HG02798 (cell line): ENCODE measurements at regions not wholly inside any gene's neighbourhood (a gene's known extent, or its start where the extent isn't known, plus 50 kb on each side); places are given as distances from the start of the nearest gene placed in this dataset.
"Not testable (repeated sequence)": the region's sequence is repeated elsewhere in the genome, so short reads cannot be mapped to it uniquely, and the experiment has no call there.

ENCODE experiments used
- ATAC-seq: cut with Tn5 transposase; IDR thresholded peaks from one replicate; pipeline ENCODE4 v1.9.1; 2021; ENCODE audit warnings: mild to moderate bottlenecking; ENCODE audit not compliant: unreplicated experiment, poor library complexity

DNA sequence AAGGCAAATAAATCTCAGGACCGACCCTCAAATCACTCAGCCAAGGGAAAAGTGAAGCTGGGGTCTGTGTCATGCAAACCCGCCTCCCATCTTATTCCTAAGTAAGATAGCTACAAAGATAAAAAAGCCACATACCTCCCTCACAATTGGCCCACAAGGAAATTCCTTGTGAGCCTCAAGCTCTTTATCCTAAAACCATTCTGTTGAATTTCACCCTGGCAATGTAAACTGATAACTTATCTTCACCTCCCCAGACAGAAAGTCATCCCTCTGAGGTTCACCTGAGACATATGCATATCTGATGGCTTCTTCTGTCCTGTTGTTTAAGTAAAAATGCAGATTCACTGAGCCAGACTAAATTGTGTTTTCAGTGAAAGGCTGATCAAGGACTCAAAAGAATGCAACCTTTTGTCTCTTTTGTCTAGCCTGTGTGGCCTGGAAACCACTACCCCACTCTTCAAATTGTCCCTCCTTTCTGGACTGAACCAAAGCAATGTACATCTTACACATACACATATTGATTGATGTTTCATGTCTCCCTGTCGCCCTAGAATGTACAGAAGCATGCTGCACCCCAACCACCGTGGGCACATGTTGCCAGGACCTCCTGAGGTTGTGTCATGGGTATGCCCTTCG is 91.3 kb downstream of the MFAP3L start:
- no peak for ATAC-seq

DNA sequence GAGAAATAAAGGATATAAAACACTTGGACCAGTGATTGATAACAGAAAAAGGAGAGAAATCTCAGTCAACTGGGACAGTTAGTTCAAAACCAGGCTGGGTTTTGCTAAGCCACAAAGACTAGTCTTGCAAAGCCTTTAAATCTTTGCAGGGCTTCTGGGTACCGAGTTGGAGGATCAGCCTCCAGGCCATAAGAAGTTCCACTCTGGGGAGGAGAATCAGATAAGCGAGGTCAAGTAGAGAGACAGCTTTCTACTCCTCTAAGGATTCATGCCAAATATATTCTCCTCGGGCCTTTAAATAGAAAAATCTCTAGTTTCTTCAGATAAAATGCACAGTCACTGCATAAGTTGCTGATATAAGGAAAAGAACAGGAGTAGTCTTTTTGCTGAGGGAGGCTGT is 92.7 kb downstream of the MFAP3L start:
- no peak for ATAC-seq

DNA sequence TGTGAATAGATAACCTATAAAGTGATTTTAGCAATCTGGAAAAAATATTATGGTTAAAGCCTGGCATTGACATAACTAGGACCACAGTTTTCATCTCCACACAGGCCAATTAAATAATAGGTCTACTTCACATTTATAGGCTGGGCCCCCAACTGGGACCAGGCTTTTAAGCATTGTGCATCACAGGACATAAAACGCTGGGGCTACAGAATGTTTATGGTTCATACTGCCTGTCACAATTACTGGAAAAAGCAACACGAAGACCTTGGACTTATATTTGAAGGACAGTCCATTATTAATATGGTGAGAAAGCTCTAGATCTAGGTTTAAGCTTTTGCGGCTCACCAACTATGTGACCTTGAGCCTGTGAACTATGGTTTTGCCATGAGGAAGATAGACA is 94.2 kb downstream of the MFAP3L start:
- ATAC-seq: no peak

- ATAC-seq: not testable (repeated sequence)
Measured at GRCh38 chr4:169930755-169931154, 95.4 kb downstream of the MFAP3L start.

DNA sequence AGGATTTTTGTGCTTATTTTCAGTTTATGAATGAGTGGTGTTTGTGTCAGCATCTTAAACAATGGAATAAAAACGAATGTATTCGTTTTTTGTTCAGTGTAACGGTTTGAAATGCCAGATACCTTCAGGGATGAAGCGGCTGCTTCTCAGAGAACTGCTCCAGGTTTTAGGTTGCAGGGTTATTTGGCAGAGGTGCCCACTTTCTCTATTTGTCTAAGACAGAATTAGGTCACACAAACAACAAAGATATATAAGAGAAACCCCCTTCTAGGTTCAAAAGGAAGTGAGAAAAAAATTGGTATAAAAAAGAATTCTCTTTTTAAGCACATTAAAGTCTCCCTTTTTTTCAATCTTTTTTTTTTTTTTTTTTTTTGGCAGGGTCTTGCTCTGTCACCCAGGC is 98.9 kb downstream of the MFAP3L start:
- no peak for ATAC-seq

DNA sequence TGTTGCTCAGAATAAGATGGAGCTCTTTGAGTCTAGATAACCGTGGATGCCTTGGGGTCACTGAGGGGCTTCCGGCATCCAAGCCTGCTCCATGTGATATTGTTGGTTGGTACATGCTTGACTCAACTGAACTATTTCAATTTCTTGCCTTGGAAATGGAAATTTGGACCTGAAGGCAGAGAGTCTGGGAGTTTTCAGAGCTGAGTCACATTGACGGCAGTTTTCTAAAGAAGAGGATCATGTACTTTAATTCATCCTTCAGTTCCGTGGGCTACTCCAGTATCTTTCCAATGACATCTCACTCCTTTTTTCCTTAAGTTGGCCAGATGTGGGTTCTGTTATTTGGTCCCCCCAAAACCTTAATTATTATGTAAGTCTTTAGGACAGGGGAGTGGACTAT is 100.5 kb downstream of the MFAP3L start:
- no peak for ATAC-seq

- ATAC-seq: no peak
Measured at GRCh38 chr4:169922632-169923276, 103.4 kb downstream of the MFAP3L start.

- ATAC-seq: no peak
Measured at GRCh38 chr4:169921732-169922131, 104.5 kb downstream of the MFAP3L start.

GRCh38 chr4:169921237-169921636 is 105.0 kb downstream of the MFAP3L start:
- no peak for ATAC-seq

DNA sequence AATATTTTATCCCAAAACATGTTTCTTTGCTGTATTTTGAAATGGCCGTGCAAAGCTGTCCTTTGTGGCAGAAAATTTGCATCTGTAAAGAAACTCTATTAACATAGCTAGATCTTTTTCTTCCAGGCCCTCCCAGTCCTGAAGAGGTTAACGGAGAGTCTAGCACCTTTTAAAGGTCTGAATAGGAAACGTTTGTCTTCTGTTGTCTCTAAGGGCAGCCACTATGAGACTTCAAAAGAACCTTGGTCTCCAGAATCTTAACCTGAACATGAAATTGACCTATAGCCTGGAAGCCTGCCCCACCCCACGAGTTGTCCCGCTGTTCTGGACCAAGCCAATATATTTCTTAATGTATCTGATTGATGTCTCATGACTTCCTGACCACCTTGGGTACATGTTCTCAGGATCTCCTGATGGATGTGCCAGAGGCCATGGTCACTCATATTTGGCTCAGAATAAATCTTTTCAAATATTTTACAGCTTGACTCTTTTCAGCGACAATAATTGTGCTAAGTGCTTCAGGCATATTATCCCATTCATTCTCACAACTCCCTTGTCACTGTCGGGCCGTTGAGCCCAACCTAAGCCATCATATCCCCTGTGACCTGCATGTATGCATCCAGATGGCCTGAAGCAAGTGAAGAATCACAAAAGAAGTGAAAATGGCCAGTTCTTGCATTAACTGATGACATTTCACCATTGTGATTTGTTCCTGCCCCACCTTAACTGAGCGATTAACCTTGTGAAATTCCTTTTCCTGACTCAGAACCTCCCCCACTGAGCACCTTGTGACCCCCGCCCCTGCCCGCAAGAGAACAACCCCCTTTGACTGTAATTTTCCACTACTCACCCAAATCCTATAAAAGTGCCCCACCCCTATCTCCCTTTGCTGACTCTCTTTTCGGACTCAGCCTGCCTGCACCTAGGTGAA is 106.7 kb downstream of the MFAP3L start:
- ATAC-seq: not testable (repeated sequence)

GRCh38 chr4:169915545-169915944 is 110.7 kb downstream of the MFAP3L start:
- ATAC-seq: no peak

DNA sequence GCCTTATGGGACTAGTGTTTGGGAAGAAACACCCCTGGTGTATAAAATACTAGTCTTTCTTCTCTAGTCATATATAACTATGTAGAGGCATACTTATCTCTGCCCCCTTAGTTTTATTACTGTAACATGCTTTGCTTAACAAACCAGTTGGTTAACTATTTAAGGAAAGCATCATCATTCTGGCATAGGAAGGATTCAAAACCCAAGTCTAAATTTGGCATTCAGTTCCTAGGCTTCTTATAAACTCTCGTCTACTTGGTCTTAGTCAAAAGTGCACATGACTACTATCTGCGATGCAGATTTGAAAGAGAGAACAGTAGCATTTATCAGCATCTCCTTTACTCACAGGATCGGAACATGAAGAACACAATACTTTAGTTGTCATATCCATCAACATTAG is 111.3 kb downstream of the MFAP3L start:
- no peak for ATAC-seq

GRCh38 chr4:169912996-169913395 is 113.2 kb downstream of the MFAP3L start:
- ATAC-seq: no peak

DNA sequence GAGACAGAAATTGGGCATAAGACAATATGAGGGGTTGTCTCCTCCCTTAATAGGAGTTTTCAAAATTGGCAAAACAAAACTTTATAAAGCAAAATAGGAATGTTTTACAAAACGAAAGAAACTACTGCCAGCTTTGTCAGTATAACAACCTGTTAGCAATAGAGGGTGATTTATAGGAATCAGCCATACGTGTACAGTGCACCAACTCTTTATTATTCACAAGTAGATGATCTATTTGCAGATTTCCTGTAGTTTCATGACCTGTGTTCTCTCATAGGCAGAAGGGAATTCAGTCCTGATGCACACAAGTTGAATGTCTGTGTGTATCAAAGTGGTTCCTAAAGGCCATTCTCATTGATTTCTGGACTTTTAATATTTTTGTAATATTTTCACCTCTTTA is 116.3 kb downstream of the MFAP3L start:
- no peak for ATAC-seq

DNA sequence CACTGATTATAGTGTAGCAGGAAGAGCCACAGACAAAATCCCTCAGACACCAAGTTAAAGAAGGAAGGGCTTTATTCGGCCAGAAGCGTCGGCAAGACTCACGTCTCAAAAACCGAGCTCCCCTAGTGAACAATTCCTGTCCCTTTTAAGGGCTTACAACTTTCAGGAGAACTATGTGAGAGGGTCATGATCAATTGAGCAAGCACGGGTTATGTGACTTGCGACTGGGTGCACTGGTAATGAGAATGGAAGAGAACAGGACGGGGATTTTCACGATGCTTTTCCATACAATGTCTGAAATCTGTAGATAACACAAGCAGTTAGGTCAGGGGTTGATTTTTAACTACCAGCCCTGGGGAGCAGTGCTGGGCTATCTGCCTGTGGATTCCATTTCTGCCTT is 116.7 kb downstream of the MFAP3L start:
- no peak for ATAC-seq

DNA sequence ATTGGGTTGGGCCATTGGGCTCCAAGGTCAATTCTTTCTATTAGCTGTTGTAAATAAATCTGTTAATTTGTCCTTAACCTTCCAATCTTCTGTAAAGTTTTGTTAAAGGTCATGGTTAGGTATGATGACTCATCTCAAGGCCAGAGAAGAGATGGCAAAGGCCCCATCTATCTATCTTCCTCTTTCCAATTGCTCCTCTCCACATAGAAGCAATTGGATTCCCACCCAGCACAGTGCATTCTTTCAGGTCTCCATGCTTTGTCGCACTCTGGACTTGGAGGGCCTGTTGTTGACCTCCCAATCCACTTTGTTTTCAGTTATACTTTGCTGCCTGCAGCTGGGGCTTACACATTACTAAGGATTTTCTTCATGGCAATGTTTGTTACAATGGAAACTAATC is 118.5 kb downstream of the MFAP3L start:
- ATAC-seq: no peak

- ATAC-seq: no peak
Measured at GRCh38 chr4:169906821-169907220, 119.4 kb downstream of the MFAP3L start.

- ATAC-seq: no peak
Measured at GRCh38 chr4:169906104-169906503, 120.1 kb downstream of the MFAP3L start.

DNA sequence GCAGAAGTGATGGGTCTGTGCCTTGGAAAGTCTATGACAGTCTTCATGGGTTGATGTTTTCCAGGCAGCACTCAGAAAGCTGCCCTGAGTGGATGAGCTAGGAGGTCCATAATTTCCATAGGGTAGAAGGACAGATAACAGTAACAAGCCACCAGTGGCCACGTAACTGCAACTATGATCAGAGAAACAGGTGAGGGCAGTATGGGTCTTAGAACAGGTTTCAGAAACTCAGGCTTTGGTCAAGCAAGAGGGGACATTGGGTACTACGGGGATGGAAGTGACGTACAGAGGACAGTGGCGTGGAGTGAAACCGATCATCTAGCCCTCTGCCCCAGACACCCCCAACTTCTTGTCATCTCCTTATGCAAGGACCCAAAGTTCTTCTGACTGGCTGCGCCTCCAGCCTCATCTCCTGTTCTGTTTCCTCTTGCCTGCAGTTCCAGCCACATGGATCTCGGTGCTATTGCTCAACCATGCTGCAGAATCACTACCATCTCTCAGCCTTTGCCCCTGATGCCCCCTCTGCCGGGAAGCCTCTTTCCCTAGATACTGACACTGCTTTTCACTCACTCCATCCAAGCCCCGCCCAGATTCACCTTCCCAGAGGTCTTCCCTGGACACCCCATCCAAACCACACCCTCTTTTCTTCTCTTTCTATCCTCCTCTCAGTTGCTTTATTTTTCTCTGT is 123.4 kb downstream of the MFAP3L start:
- ATAC-seq: no peak

DNA sequence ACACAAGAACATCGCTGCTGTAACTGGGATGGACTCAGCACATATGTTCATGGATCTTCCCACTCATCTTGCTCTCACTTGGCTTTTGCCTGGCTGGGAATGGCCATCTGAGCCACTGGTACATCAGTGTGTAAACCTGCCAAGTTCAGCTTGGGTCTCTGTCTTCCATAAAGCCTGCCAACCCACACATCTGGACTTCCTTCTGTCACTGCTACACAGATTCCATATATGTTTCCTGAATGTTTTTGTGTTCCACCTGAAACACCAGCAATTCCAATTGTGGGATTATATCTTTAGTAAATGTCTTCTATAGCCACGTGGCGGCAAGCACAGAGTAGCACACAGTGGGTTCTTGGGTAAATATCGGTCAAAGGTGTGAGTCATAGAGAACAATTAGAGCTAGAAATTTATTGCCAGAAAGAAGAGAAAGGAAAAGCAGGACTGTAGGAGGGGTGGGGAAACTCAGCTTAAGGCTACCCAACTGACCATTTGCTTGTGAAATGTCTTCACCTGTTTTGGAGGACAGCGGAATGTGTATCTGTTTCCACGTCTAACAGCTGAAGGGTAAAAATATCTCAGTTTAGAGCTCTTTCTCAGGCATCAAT is 125.9 kb downstream of the MFAP3L start:
- ATAC-seq: no peak
